Body of pancreas (tissue), 4 donors: ENCODE measurements at regions not wholly inside any gene's neighbourhood (a gene's known extent, or its start where the extent isn't known, plus 50 kb on each side); places are given as distances from the start of the nearest gene placed in this dataset.

Experiments
- CTCF ChIP-seq, 7 experiments: fragments of 450-650 bp in 4 of 7; fragments of 200-600 bp in 3 of 7; sonication (generic) in 3 of 7; IDR thresholded peaks; one replicate each; pipeline ENCODE4 v1.5.1; 2016 to 2019; ENCODE audit warnings: antibody characterized with exemption in 7 of 7
- POLR2A ChIP-seq, 3 donors: fragments of 450-650 bp; IDR thresholded peaks; one replicate each; pipeline ENCODE4 v1.6.1; 2016; ENCODE audit warnings: antibody characterized with exemption in 3 of 3, mild to moderate bottlenecking in 2 of 3

- TF ChIP-seq POLR2A (IDR thresholded peaks at IDR 0.05) (no peak), CTCF (IDR thresholded peaks at IDR 0.05) (no peak)
These were observed 290.9 kb upstream of the SMC2 start for GRCh38 chr9:103803245-103803644.
